GM08714 (cell line): ENCODE measurements at regions not wholly inside any gene's neighbourhood (a gene's known extent, or its start where the extent isn't known, plus 50 kb on each side); places are given as distances from the start of the nearest gene placed in this dataset.
"Not testable (repeated sequence)": the region's sequence is repeated elsewhere in the genome, so short reads cannot be mapped to it uniquely, and the experiment has no call there.

ENCODE experiments used
- H3K4me3 ChIP-seq: fragments of 200-500 bp; sonication (Bioruptor generic); 2 replicates; pipeline ENCODE4 v1.5.1; 2014; ENCODE audit warnings: mild to moderate bottlenecking, low read length, inconsistent platforms
- ZNF274 ChIP-seq: IDR thresholded peaks from 2 replicates; pipeline ENCODE4 v1.6.1; 2012; ENCODE audit warnings: mild to moderate bottlenecking, low read depth, low read length

GRCh38 chr6:21729431-21729830 lies 135.9 kb downstream of the SOX4 start:
- no peak for TF ChIP-seq ZNF274
- H3K4me3 ChIP-seq = no peak overlapping the region

GRCh38 chr6:21730533-21730932 lies 137.0 kb downstream of the SOX4 start:
- no peak for TF ChIP-seq ZNF274
- no peak overlapping the region for H3K4me3 ChIP-seq

- TF ChIP-seq ZNF274 = no peak
- H3K4me3 ChIP-seq = no peak overlapping the region
These were observed 138.0 kb downstream of the SOX4 start for GRCh38 chr6:21731411-21732031.

GRCh38 chr6:21732032-21732730 lies 138.6 kb downstream of the SOX4 start:
- H3K4me3 ChIP-seq = not testable (repeated sequence)

- TF ChIP-seq ZNF274 = no peak
- H3K4me3 ChIP-seq = no peak overlapping the region
These were observed 139.2 kb downstream of the SOX4 start for GRCh38 chr6:21732731-21733130.

- H3K4me3 ChIP-seq = no peak overlapping the region
- no peak for TF ChIP-seq ZNF274
These were observed 139.8 kb downstream of the SOX4 start for GRCh38 chr6:21733311-21733710.

- no peak overlapping the region for H3K4me3 ChIP-seq
- no peak for TF ChIP-seq ZNF274
These were observed 140.7 kb downstream of the SOX4 start for GRCh38 chr6:21734204-21734603.

GRCh38 chr6:21738180-21739094 lies 144.9 kb downstream of the SOX4 start:
- H3K4me3 ChIP-seq = no peak overlapping the region
- TF ChIP-seq ZNF274 = no peak

- no peak for TF ChIP-seq ZNF274
- H3K4me3 ChIP-seq = no peak overlapping the region
These were observed 145.7 kb downstream of the SOX4 start for GRCh38 chr6:21739241-21739640.

- H3K4me3 ChIP-seq = no peak overlapping the region
- TF ChIP-seq ZNF274 = no peak
These were observed 146.3 kb downstream of the SOX4 start for GRCh38 chr6:21739838-21740237.

GRCh38 chr6:21740376-21741124 lies 147.0 kb downstream of the SOX4 start:
- TF ChIP-seq ZNF274 = no peak
- no peak overlapping the region for H3K4me3 ChIP-seq

GRCh38 chr6:21741221-21742109 lies 147.9 kb downstream of the SOX4 start:
- no peak overlapping the region for H3K4me3 ChIP-seq
- no peak for TF ChIP-seq ZNF274

- no peak overlapping the region for H3K4me3 ChIP-seq
- TF ChIP-seq ZNF274 = no peak
These were observed 148.7 kb downstream of the SOX4 start for GRCh38 chr6:21742238-21742660.

- TF ChIP-seq ZNF274 = no peak
These were observed 150.8 kb downstream of the SOX4 start for GRCh38 chr6:21744331-21744730.

More at GRCh38 chr6:21744331-21744730, 150.8 kb downstream of the SOX4 start:
- no peak overlapping the region for H3K4me3 ChIP-seq
